GM23338 (cell line): ENCODE measurements at regions not wholly inside any gene's neighbourhood (a gene's known extent, or its start where the extent isn't known, plus 50 kb on each side); places are given as distances from the start of the nearest gene placed in this dataset.

Experiments
- CTCF ChIP-seq, 2 experiments: fragments of 200-600 bp in 1 of 2; sonication (generic) in 1 of 2; conservative IDR thresholded peaks; 2 replicates each; pipeline versions ENCODE4 v1.5.1 to v1.6.1; 2016 to 2017; ENCODE audit warnings: antibody characterized with exemption in 2 of 2, low read depth in 2 of 2, mild to moderate bottlenecking in 2 of 2, moderate library complexity in 1 of 2
- ETS1 ChIP-seq: IDR thresholded peaks from 2 replicates; pipeline ENCODE4 v1.6.1; 2016; ENCODE audit warnings: antibody characterized with exemption
- EZH2 ChIP-seq: fragments of 200-600 bp; sonication (generic); IDR thresholded peaks from one replicate; pipeline ENCODE4 v1.8.0; 2017; ENCODE audit warnings: antibody characterized with exemption, mild to moderate bottlenecking, low read depth; ENCODE audit not compliant: unreplicated experiment
- EZH2phosphoT487 ChIP-seq: fragments of 200-600 bp; sonication (generic); IDR thresholded peaks from one replicate; pipeline ENCODE4 v1.8.1; 2018; ENCODE audit warnings: antibody characterized with exemption; ENCODE audit not compliant: unreplicated experiment
- JUNB ChIP-seq: IDR thresholded peaks from one replicate; pipeline ENCODE4 v1.6.1; 2016; ENCODE audit warnings: antibody characterized with exemption; ENCODE audit not compliant: unreplicated experiment
- POLR2AphosphoS5 ChIP-seq: IDR thresholded peaks from 2 replicates; pipeline ENCODE4 v1.6.1; 2016; ENCODE audit warnings: antibody characterized with exemption, low read depth
- REST ChIP-seq: IDR thresholded peaks from one replicate; pipeline ENCODE4 v1.6.1; 2018; ENCODE audit warnings: antibody characterized with exemption; ENCODE audit not compliant: unreplicated experiment
- ZNF114 ChIP-seq: fragments of 250-450 bp; sonication (Bioruptor Pico); IDR thresholded peaks from 2 replicates; pipeline ENCODE4 v1.5.0; 2020; ENCODE audit warnings: mild to moderate bottlenecking, moderate library complexity
- ZNF331 ChIP-seq: fragments of 250-450 bp; sonication (Bioruptor Pico); IDR thresholded peaks from 2 replicates; pipeline ENCODE4 v1.5.0; 2020; ENCODE audit warnings: low read depth, mild to moderate bottlenecking, moderate library complexity
- ZNF462 ChIP-seq: fragments of 250-450 bp; sonication (Bioruptor Pico); IDR thresholded peaks from 2 replicates; pipeline ENCODE4 v1.5.0; 2020; ENCODE audit warnings: mild to moderate bottlenecking, moderate library complexity

- TF ChIP-seq CTCF (conservative IDR thresholded peaks at IDR 0.05; ENCODE audit: low read depth in 2 of 2) (no peak), JUNB (no peak), EZH2 (no peak), REST (no peak), ZNF114 (CRISPR knock-in tag) (no peak), ZNF462 (CRISPR knock-in tag) (no peak), ZNF331 (CRISPR knock-in tag) (no peak), POLR2AphosphoS5 (no peak), EZH2phosphoT487 (no peak), ETS1 (no peak)
Measured at GRCh38 chr4:86443495-86443894, 83.6 kb upstream of the MAPK10 start.
